Stomach (tissue), 8 donors: ENCODE measurements at regions not wholly inside any gene's neighbourhood (a gene's known extent, or its start where the extent isn't known, plus 50 kb on each side); places are given as distances from the start of the nearest gene placed in this dataset.

ENCODE experiments used
- DNase-seq, 2 donors: peaks; one replicate each; pipeline versions ENCODE4 v3.0.0 to v3.0.0-alpha.2; 2013 to 2019
- H3K27ac ChIP-seq, 5 donors: fragments of 200-600 bp in 4 of 5; sonication (generic) in 4 of 5; one replicate each; pipeline ENCODE4 v1.5.1; 2013 to 2019; ENCODE audit warnings: mild to moderate bottlenecking in 1 of 5, moderate library complexity in 1 of 5
- H3K27me3 ChIP-seq, 3 donors: fragments of 200-600 bp; sonication (generic); one replicate each; pipeline ENCODE4 v1.5.1; 2017 to 2019; ENCODE audit warnings: mixed run types in 1 of 3
- H3K36me3 ChIP-seq, 4 donors: fragments of 200-600 bp; sonication (generic); 1 replicate in 3 of 4; 2 replicates in 1 of 4; pipeline ENCODE4 v1.5.1; 2016 to 2019
- H3K4me1 ChIP-seq, 4 donors: fragments of 200-600 bp; sonication (generic); one replicate each; pipeline ENCODE4 v1.5.1; 2016 to 2019
- H3K4me3 ChIP-seq, 4 donors: fragments of 200-600 bp; sonication (generic) in 3 of 4; one replicate each; pipeline ENCODE4 v1.5.1; 2016 to 2019; ENCODE audit warnings: mild to moderate bottlenecking in 1 of 4
- H3K9me3 ChIP-seq, 4 donors: fragments of 200-600 bp; sonication (generic); one replicate each; pipeline ENCODE4 v1.5.1; 2016 to 2019
- CTCF ChIP-seq, 7 experiments: fragments of 450-650 bp in 4 of 7; fragments of 200-600 bp in 3 of 7; sonication (generic) in 3 of 7; IDR thresholded peaks; one replicate each; pipeline ENCODE4 v1.5.1; 2016 to 2019; ENCODE audit warnings: antibody characterized with exemption in 7 of 7, control low read depth in 2 of 7, mild to moderate bottlenecking in 1 of 7
- EP300 ChIP-seq: sonication (generic); formaldehyde crosslinking; IDR thresholded peaks from one replicate; pipeline ENCODE4 v1.6.1; 2017; ENCODE audit warnings: antibody characterized with exemption
- POLR2A ChIP-seq, 4 donors: fragments of 450-650 bp; IDR thresholded peaks; one replicate each; pipeline ENCODE4 v1.6.1; 2016; ENCODE audit warnings: antibody characterized with exemption in 4 of 4, control low read depth in 2 of 4, mild to moderate bottlenecking in 1 of 4, moderate library complexity in 1 of 4
- POLR2AphosphoS5 ChIP-seq, 3 donors: sonication (generic); formaldehyde crosslinking; IDR thresholded peaks; one replicate each; pipeline ENCODE4 v1.6.1; 2016; ENCODE audit warnings: antibody characterized with exemption in 3 of 3
- WGBS, 5 donors: extraction: QIAGEN DNeasy Blood & Tissue Kit in 3 of 5; methylation state at CpG; one replicate each; pipeline versions ENCODE4 v1.1.5 to v1.1.7; 2013 to 2018; 5-methylcytosine and 5-hydroxymethylcytosine counted together
- intact Hi-C: fragments of 100-400 bp; cut with DNase I; formaldehyde crosslinking; loops from one replicate; pipeline ENCODE4 v1.15.1; 2023; ENCODE audit warnings: low total_unique reads
- donor health status: healthy with polysubstance abuse.
- donor health status: Bipolar disorder and iron deficiency.
- donor health status: healthy.

- H3K27me3 ChIP-seq, result no peaks in the 10 kb centered on the region
- no peak overlapping the region for H3K27ac ChIP-seq
- H3K9me3 ChIP-seq, result no peaks in the 10 kb centered on the region
- 78 to 88% (median 83%) methylated on average over 2 of the region's 2 CpGs for WGBS, 5 donors
- no peaks in the 10 kb centered on the region for H3K4me1 ChIP-seq
- DNase-seq, result no peak
- no peak overlapping the region for H3K4me3 ChIP-seq
- intact Hi-C loops, result no loop called here
- TF ChIP-seq POLR2A (IDR thresholded peaks at IDR 0.05) (no peak), CTCF (IDR thresholded peaks at IDR 0.05) (no peak), EP300 (no peak), POLR2AphosphoS5 (IDR thresholded peaks at IDR 0.05) (no peak)
- H3K36me3 ChIP-seq, result no peaks in the 10 kb centered on the region
These were observed 237.8 kb downstream of the GPD2 start for GRCh38 chr2:156673981-156674380.

DNA sequence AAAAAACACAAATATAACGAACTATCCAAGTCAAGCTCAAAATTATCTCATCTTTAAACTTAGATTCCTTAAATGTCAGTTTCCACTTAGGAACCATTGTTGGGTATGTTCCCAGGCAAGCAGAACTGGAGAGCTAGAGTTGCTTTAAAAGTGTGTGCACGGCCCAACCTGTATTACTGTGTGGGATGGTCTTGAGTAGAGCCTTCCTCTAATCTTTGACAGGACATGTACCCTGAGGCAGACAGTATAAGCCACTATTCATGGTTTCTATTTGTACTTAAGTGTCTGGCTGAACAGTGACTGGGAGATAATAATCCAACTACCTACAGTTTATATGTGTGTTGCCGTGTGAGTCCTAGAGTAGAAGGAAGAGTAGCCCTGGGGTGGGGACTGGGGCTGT lies 239.7 kb downstream of the GPD2 start:
- DNase-seq, result no peak
- Histone ChIP-seq H3K4me1 (no peaks in the 10 kb centered on the region), H3K27ac (no peak overlapping the region), H3K9me3 (no peaks in the 10 kb centered on the region), H3K4me3 (no peak overlapping the region), H3K36me3 (no peaks in the 10 kb centered on the region), H3K27me3 (no peaks in the 10 kb centered on the region)
- intact Hi-C loops, result no loop called here
- 74 to 86% (median 80%) methylated on average over 3 of the region's 3 CpGs for WGBS, 5 donors
- TF ChIP-seq CTCF (IDR thresholded peaks at IDR 0.05), result no peak
- TF ChIP-seq EP300, result no peak
- no peak for TF ChIP-seq POLR2AphosphoS5 (IDR thresholded peaks at IDR 0.05)
- no peak for TF ChIP-seq POLR2A (IDR thresholded peaks at IDR 0.05)

DNA sequence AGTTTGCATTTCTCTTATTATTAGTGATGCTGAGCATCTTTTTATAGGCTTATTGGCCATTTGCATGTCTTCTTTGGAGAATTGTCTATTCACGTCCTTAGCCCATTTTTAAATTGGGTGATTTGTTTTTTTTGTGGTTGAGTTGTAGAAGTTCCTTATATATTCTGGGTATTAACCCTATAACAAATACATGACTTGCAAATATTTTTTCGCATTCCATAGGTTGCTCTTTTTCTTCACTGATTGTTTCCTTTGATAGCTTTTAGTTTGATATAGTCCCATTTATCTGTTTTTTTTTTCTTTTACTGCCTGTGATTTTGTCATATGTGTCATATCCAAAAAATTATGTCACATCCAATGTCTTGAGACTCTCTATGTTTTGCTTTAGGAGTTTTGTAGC lies 243.6 kb downstream of the GPD2 start:
- Histone ChIP-seq H3K36me3 (no peaks in the 10 kb centered on the region), H3K27me3 (no peaks in the 10 kb centered on the region), H3K27ac (no peak overlapping the region), H3K4me1 (no peaks in the 10 kb centered on the region), H3K9me3 (no peaks in the 10 kb centered on the region), H3K4me3 (no peak overlapping the region)
- TF ChIP-seq CTCF (IDR thresholded peaks at IDR 0.05) (no peak), POLR2A (IDR thresholded peaks at IDR 0.05) (no peak), POLR2AphosphoS5 (IDR thresholded peaks at IDR 0.05) (no peak), EP300 (no peak)
- 85 to 96% (median 95%) methylated on average over 2 of the region's 2 CpGs for WGBS, 5 donors
- no peak for DNase-seq
- intact Hi-C loops, result no loop called here

- Histone ChIP-seq H3K27me3 (no peaks in the 10 kb centered on the region), H3K4me3 (no peak overlapping the region), H3K4me1 (no peaks in the 10 kb centered on the region), H3K36me3 (no peaks in the 10 kb centered on the region), H3K27ac (no peak overlapping the region), H3K9me3 (no peaks in the 10 kb centered on the region)
- no peak for DNase-seq
- 84 to 96% (median 91%) methylated on average over 2 of the region's 2 CpGs for WGBS, 5 donors
- TF ChIP-seq EP300, result no peak
- no peak for TF ChIP-seq CTCF (IDR thresholded peaks at IDR 0.05)
- no peak for TF ChIP-seq POLR2A (IDR thresholded peaks at IDR 0.05)
- no peak for TF ChIP-seq POLR2AphosphoS5 (IDR thresholded peaks at IDR 0.05)
- intact Hi-C loops, result no loop called here
These were observed 244.1 kb downstream of the GPD2 start for GRCh38 chr2:156680266-156680665.
